K562 (cell line): ENCODE measurements at regions not wholly inside any gene's neighbourhood (a gene's known extent, or its start where the extent isn't known, plus 50 kb on each side); places are given as distances from the start of the nearest gene placed in this dataset.

Source experiments
- ATAC-seq: fragments of 200-7000 bp; cut with Tn5 transposase; 3 replicates; pipeline ENCODE4 v1.9.1; 2020; ENCODE audit warnings: moderate library complexity
- BruUV-seq: library from RNA; stranded (reverse); fragments of 400-500 nt; replicated peaks from 2 replicates; lab custom pipeline; 2021; lab: Mats Ljungman, UMichigan
- CTCF ChIA-PET: fragments of 300-600 bp; formaldehyde crosslinking; extraction: SDS; loops from one replicate; lab custom pipeline; 2021; ENCODE audit warnings: low intra/inter-chr PET ratio; lab: Yijun Ruan, JAX
- POLR2A ChIA-PET: fragments of 300-600, 350-650 bp; sonication (Branson Sonifier 250); formaldehyde crosslinking; extraction: SDS; loops from one replicate; lab custom pipeline; 2021; ENCODE audit warnings: antibody characterized with exemption, inconsistent platforms; lab: Yijun Ruan, JAX
- DNase-seq, 4 experiments: peaks; one replicate each; pipeline versions ENCODE4 v3.0.0 to v3.0.0-alpha.2; 2011 to 2018; ENCODE audit warnings: low spot score in 3 of 4, mixed read lengths in 3 of 4; ENCODE audit errors: extremely low read depth in 1 of 4
- FAIRE-seq: peaks from 2 replicates; lab custom pipeline; 2011; peaks lifted over from hg19 to GRCh38; lab: Jason Lieb, UNC
- H2AFZ ChIP-seq: 2 replicates; pipeline ENCODE4 v1.6.0; 2011; ENCODE audit warnings: low read depth, low read length, control low read depth, inconsistent platforms
- H3K27ac ChIP-seq: fragments of 200-600 bp; 3 replicates; pipeline ENCODE4 v1.8.0; 2011; ENCODE audit warnings: low read depth, mild to moderate bottlenecking, control low read depth, inconsistent platforms, low read length, moderate library complexity, mixed read lengths; ENCODE audit errors: extremely low read depth
- H3K27me3 ChIP-seq, 2 experiments: fragments of 300-600 bp in 1 of 2; 2 replicates in 1 of 2; 3 replicates in 1 of 2; pipeline versions ENCODE4 v1.6.0 to v1.8.0; 2011; ENCODE audit warnings: inconsistent platforms in 2 of 2, low read length in 2 of 2, mild to moderate bottlenecking in 1 of 2, mixed read lengths in 1 of 2, moderate library complexity in 1 of 2; ENCODE audit not compliant: control insufficient read depth in 2 of 2, insufficient read depth in 2 of 2
- H3K36me3 ChIP-seq: fragments of 300-600 bp; 3 replicates; pipeline ENCODE4 v1.8.0; 2011; ENCODE audit warnings: mild to moderate bottlenecking, low read length, inconsistent platforms; ENCODE audit not compliant: control insufficient read depth, insufficient read depth
- H3K4me1 ChIP-seq, 2 experiments: fragments of 200-600 bp in 1 of 2; replicated peaks in 1 of 2; 2 replicates in 1 of 2; 3 replicates in 1 of 2; pipeline versions ENCODE4 v1.5.1 to v1.8.0; 2011; ENCODE audit warnings: inconsistent platforms in 2 of 2, low read length in 2 of 2, mild to moderate bottlenecking in 1 of 2, mixed read lengths in 1 of 2, moderate library complexity in 1 of 2; ENCODE audit not compliant: control insufficient read depth in 2 of 2, insufficient read depth in 2 of 2
- H3K4me2 ChIP-seq: 2 replicates; pipeline ENCODE4 v1.6.1; 2011; ENCODE audit warnings: low read length, control low read depth, inconsistent platforms, mixed read lengths; ENCODE audit not compliant: insufficient read depth
- H3K4me3 ChIP-seq: fragments of 200-600 bp; sonication (generic), shearing (Covaris generic); 2 replicates; pipeline ENCODE4 v1.5.1; 2016; ENCODE audit warnings: control low read depth, inconsistent platforms
- H3K79me2 ChIP-seq: fragments of 200-600 bp; 3 replicates; pipeline ENCODE4 v1.8.0; 2011; ENCODE audit warnings: low read length, inconsistent platforms; ENCODE audit not compliant: control insufficient read depth, insufficient read depth
- H3K9ac ChIP-seq, 2 experiments: 2 replicates each; pipeline versions ENCODE4 v1.6.0 to v1.6.1; 2011; ENCODE audit warnings: low read depth in 2 of 2, low read length in 2 of 2, control low read depth in 1 of 2, inconsistent platforms in 1 of 2, mild to moderate bottlenecking in 1 of 2, mixed read lengths in 1 of 2; ENCODE audit not compliant: insufficient read depth in 1 of 2
- H3K9me1 ChIP-seq: one replicate; pipeline ENCODE4 v1.6.0; 2011; ENCODE audit warnings: inconsistent platforms, mild to moderate bottlenecking, low read length, moderate library complexity; ENCODE audit not compliant: control insufficient read depth, insufficient read depth
- H3K9me3 ChIP-seq: replicated peaks from 2 replicates; pipeline ENCODE4 v1.5.1; 2011; ENCODE audit warnings: low read depth, low read length, inconsistent platforms; ENCODE audit not compliant: control insufficient read depth, insufficient read depth
- H4K20me1 ChIP-seq: replicated peaks from 2 replicates; pipeline ENCODE4 v1.6.1; 2011; ENCODE audit warnings: low read length, inconsistent platforms, mixed read lengths; ENCODE audit not compliant: control insufficient read depth, insufficient read depth
- CXXC5 ChIP-seq: fragments of 250-450 bp; sonication (Bioruptor Pico); IDR thresholded peaks from 2 replicates; pipeline ENCODE4 v1.8.0; 2022; ENCODE audit warnings: inconsistent platforms, mild to moderate bottlenecking, moderate library complexity
- HBP1 ChIP-seq: fragments of 450-650 bp; formaldehyde crosslinking; IDR thresholded peaks from 2 replicates; pipeline ENCODE4 v1.4.0; 2022; ENCODE audit warnings: missing genetic modification characterization
- HDAC1 ChIP-seq, 2 experiments: fragments of 450-650 bp; IDR thresholded peaks; 2 replicates each; pipeline ENCODE4 v1.6.1; 2016 to 2017; ENCODE audit warnings: inconsistent platforms in 1 of 2, mild to moderate bottlenecking in 1 of 2, moderate library complexity in 1 of 2
- HEY1 ChIP-seq: fragments of 250-450 bp; sonication (Bioruptor Pico); IDR thresholded peaks from 2 replicates; pipeline ENCODE4 v1.5.0; 2020; ENCODE audit warnings: mild to moderate bottlenecking, moderate library complexity, borderline replicate concordance
- MIER1 ChIP-seq: fragments of 450-650 bp; IDR thresholded peaks from 2 replicates; pipeline ENCODE4 v1.6.1; 2016; ENCODE audit warnings: antibody characterized with exemption, mild to moderate bottlenecking, low read depth
- MLLT1 ChIP-seq, 2 experiments: fragments of 450-650 bp; IDR thresholded peaks; 2 replicates each; pipeline ENCODE4 v1.6.1; 2016
- NFXL1 ChIP-seq: fragments of 450-650 bp; formaldehyde crosslinking; IDR thresholded peaks from 2 replicates; pipeline ENCODE4 v1.4.0; 2021; ENCODE audit warnings: mild to moderate bottlenecking
- SFPQ ChIP-seq: fragments of 200-400 bp; formaldehyde crosslinking; IDR thresholded peaks from 2 replicates; pipeline ENCODE4 v1.6.1; 2017; ENCODE audit warnings: mild to moderate bottlenecking, low read depth, low read length, moderate library complexity
- SNIP1 ChIP-seq: fragments of 450-650 bp; IDR thresholded peaks from 2 replicates; pipeline ENCODE4 v1.7.1; 2017; ENCODE audit warnings: low read depth, mild to moderate bottlenecking
- ZC3H8 ChIP-seq: fragments of 450-650 bp; IDR thresholded peaks from 2 replicates; pipeline ENCODE4 v1.6.1; 2017
- ZFP91 ChIP-seq: sonication (generic); formaldehyde crosslinking; IDR thresholded peaks from 2 replicates; pipeline ENCODE4 v1.8.0; 2022; ENCODE audit warnings: mild to moderate bottlenecking, missing genetic modification reagents
- ZFX ChIP-seq: sonication (generic); formaldehyde crosslinking; IDR thresholded peaks from 2 replicates; pipeline ENCODE4 v1.8.0; 2022; ENCODE audit warnings: mild to moderate bottlenecking, missing genetic modification reagents, moderate library complexity
- ZNF134 ChIP-seq: fragments of 250-450 bp; sonication (Bioruptor Pico); conservative IDR thresholded peaks from 2 replicates; pipeline ENCODE4 v1.4.0; 2020
- ZNF146 ChIP-seq: IDR thresholded peaks from one replicate; pipeline ENCODE4 v1.6.1; 2018; ENCODE audit warnings: missing compliant biosample characterization; ENCODE audit not compliant: unreplicated experiment
- ZNF79 ChIP-seq: fragments of 250-450 bp; sonication (Bioruptor Pico); IDR thresholded peaks from 2 replicates; pipeline ENCODE4 v1.4.0; 2020; ENCODE audit warnings: low read depth, mild to moderate bottlenecking, moderate library complexity
- WGBS: fragments of 100-300 bp; shearing (Covaris generic); methylation state at CpG from one replicate; pipeline ENCODE4 v1.1.6; 2016; ENCODE audit warnings: low coverage, mixed read lengths; ENCODE audit not compliant: insufficient coverage; ENCODE audit errors: missing lambda C conversion rate; 5-methylcytosine and 5-hydroxymethylcytosine counted together
- in situ Hi-C: fragments of 300-500 bp; cut with MboI; formaldehyde crosslinking; loops from 4 replicates; pipeline ENCODE4 v1.15.0; 2018; ENCODE audit warnings: inconsistent platforms, mixed read lengths
- intact Hi-C: fragments of 100-400 bp; cut with micrococcal nuclease; formaldehyde crosslinking; loops from 2 replicates; pipeline ENCODE4 v1.14.2; 2022
- TF ChIP-seq, protein P1 (sequence below): fragments of 250-450 bp; sonication (Bioruptor Pico); IDR thresholded peaks from 2 replicates; pipeline ENCODE4 v1.4.0; 2020

GRCh38 chr17:53912117-53912516, 89.4 kb downstream of the KIF2B start (continued):
- TF ChIP-seq ZFP91 (CRISPR knock-in tag) (no peak), SFPQ (no peak), ZNF79 (CRISPR knock-in tag) (no peak), MLLT1 (IDR thresholded peaks at IDR 0.05) (no peak)

DNA sequence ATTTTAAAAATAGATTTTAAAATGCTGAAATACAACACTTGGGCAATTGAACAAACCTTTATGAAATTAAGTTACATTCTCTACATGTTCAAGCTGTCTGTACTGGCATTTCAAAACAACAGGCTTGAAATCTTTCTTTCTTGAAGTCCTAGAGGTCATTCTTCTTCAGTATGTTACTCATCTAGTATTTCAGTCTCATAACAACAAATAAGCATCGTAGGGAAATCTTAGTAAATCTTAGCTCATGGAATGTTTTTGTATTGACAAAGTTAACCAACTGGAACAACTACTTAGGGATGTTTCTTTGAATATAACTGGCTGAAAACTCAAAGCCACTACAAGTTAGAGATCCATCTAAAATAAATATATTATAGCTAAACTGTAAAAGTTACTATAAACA, 96.6 kb downstream of the KIF2B start:
- BruUV-seq, result no TSS peak
- no peaks in the 10 kb centered on the region for H3K27me3 ChIP-seq
- H3K9me3 ChIP-seq, result no peaks in the 10 kb centered on the region
- H3K4me3 ChIP-seq, result no peak overlapping the region
- no peaks in the 10 kb centered on the region for H3K79me2 ChIP-seq
- H3K9me1 ChIP-seq, result no peaks in the 10 kb centered on the region
- no peak overlapping the region for H3K9ac ChIP-seq
- in situ Hi-C loops (no loop called here), intact Hi-C loops (no loop called here)
- no peak overlapping the region for H3K27ac ChIP-seq
- no peak overlapping the region for H2AFZ ChIP-seq
- no peak overlapping the region for H3K4me2 ChIP-seq
- ChIA-PET CTCF (no interaction called here), POLR2A (no interaction called here)
- H3K4me1 ChIP-seq, result no peaks in the 10 kb centered on the region
- no peaks in the 10 kb centered on the region for H4K20me1 ChIP-seq
- H3K36me3 ChIP-seq, result no peaks in the 10 kb centered on the region
- FAIRE-seq (no peak), DNase-seq (no peak), ATAC-seq (no peak)
- WGBS, result 11% methylated on average over 1 of the region's 1 CpG
- TF ChIP-seq ZNF134 (CRISPR knock-in tag), result no peak
- TF ChIP-seq, protein P1, sequence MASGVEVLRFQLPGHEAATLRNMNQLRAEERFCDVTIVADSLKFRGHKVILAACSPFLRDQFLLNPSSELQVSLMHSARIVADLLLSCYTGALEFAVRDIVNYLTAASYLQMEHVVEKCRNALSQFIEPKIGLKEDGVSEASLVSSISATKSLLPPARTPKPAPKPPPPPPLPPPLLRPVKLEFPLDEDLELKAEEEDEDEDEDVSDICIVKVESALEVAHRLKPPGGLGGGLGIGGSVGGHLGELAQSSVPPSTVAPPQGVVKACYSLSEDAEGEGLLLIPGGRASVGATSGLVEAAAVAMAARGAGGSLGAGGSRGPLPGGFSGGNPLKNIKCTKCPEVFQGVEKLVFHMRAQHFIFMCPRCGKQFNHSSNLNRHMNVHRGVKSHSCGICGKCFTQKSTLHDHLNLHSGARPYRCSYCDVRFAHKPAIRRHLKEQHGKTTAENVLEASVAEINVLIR (CRISPR knock-in tag), result no peak
- no peak for TF ChIP-seq HBP1 (CRISPR knock-in tag)
- TF ChIP-seq SNIP1, result no peak
- TF ChIP-seq ZNF146 (CRISPR knock-in tag), result no peak
- TF ChIP-seq ZFX (CRISPR knock-in tag), result no peak
- TF ChIP-seq NFXL1, result no peak
- TF ChIP-seq HEY1 (CRISPR knock-in tag), result no peak
- no peak for TF ChIP-seq MIER1
- TF ChIP-seq ZC3H8, result no peak
- no peak for TF ChIP-seq CXXC5
- TF ChIP-seq HDAC1 (IDR thresholded peaks at IDR 0.05), result no peak
